GM12878 (cell line): ENCODE measurements at regions not wholly inside any gene's neighbourhood (a gene's known extent, or its start where the extent isn't known, plus 50 kb on each side); places are given as distances from the start of the nearest gene placed in this dataset.

ENCODE experiments used
- ATAC-seq: fragments of 200-7000 bp; cut with Tn5 transposase; 3 replicates; pipeline ENCODE4 v1.9.1; 2020; ENCODE audit warnings: mild to moderate bottlenecking, moderate library complexity
- BruUV-seq: library from RNA; stranded (reverse); fragments of 400-500 nt; replicated peaks from 2 replicates; lab custom pipeline; 2021; lab: Mats Ljungman, UMichigan
- CTCF ChIA-PET: fragments of 300-600 bp; sonication (Branson Sonifier 250); formaldehyde crosslinking; extraction: SDS; loops from one replicate; lab custom pipeline; 2021; ENCODE audit warnings: inconsistent platforms; lab: Yijun Ruan, JAX
- POLR2A ChIA-PET: fragments of 350-600 bp; formaldehyde crosslinking; extraction: SDS; loops from one replicate; lab custom pipeline; 2021; ENCODE audit warnings: inconsistent platforms; lab: Charles Lee
- RAD21 ChIA-PET: fragments of 300-600 bp; sonication (Branson Sonifier 250); formaldehyde crosslinking; loops from one replicate; lab custom pipeline; 2023; ENCODE audit warnings: antibody characterized with exemption; ENCODE audit not compliant: unreplicated experiment; lab: Charles Lee
- SMC1A ChIA-PET: fragments of 300-600 bp; sonication (Branson Sonifier 250); formaldehyde crosslinking; loops from one replicate; lab custom pipeline; 2023; ENCODE audit not compliant: unreplicated experiment, uncharacterized antibody; lab: Charles Lee
- DNase-seq: peaks from one replicate; pipeline ENCODE4 v3.0.0-alpha.2; 2011; ENCODE audit warnings: low read depth, low spot score
- FAIRE-seq: peaks from 3 replicates; lab custom pipeline; 2011; peaks lifted over from hg19 to GRCh38; lab: Jason Lieb, UNC
- H2AFZ ChIP-seq: 2 replicates; pipeline ENCODE4 v1.6.0; 2011; ENCODE audit warnings: low read depth, low read length, control low read depth; ENCODE audit not compliant: control insufficient read depth
- H3K27ac ChIP-seq: 2 replicates; pipeline ENCODE4 v1.5.1; 2011; ENCODE audit warnings: control low read depth; ENCODE audit not compliant: control insufficient read depth, insufficient read depth
- H3K27me3 ChIP-seq, 2 experiments: replicated peaks in 1 of 2; 2 replicates each; pipeline versions ENCODE4 v1.6.0 to v1.6.1; 2011; ENCODE audit warnings: low read length in 1 of 2; ENCODE audit not compliant: control insufficient read depth in 2 of 2, insufficient read depth in 2 of 2
- H3K36me3 ChIP-seq, 2 experiments: 2 replicates each; pipeline ENCODE4 v1.5.1; 2011; ENCODE audit warnings: low read length in 1 of 2; ENCODE audit not compliant: control insufficient read depth in 2 of 2, insufficient read depth in 2 of 2
- H3K4me1 ChIP-seq: 2 replicates; pipeline ENCODE4 v1.6.1; 2011; ENCODE audit warnings: mild to moderate bottlenecking, low read length, moderate library complexity, mixed read lengths; ENCODE audit not compliant: control insufficient read depth, insufficient read depth
- H3K4me2 ChIP-seq: 2 replicates; pipeline ENCODE4 v1.6.0; 2011; ENCODE audit warnings: control low read depth; ENCODE audit not compliant: control insufficient read depth, insufficient read depth
- H3K4me3 ChIP-seq: fragments of 200-600 bp; sonication (generic); 2 replicates; pipeline ENCODE4 v1.5.1; 2016
- H3K79me2 ChIP-seq: 2 replicates; pipeline ENCODE4 v1.6.0; 2011; ENCODE audit warnings: low read length; ENCODE audit not compliant: control insufficient read depth, insufficient read depth
- H3K9ac ChIP-seq: 2 replicates; pipeline ENCODE4 v1.8.0; 2011; ENCODE audit warnings: low read length, control low read depth, mixed read lengths; ENCODE audit not compliant: control insufficient read depth, insufficient read depth
- H3K9me3 ChIP-seq: replicated peaks from 3 replicates; pipeline ENCODE4 v1.5.1; 2011; ENCODE audit warnings: mild to moderate bottlenecking, low read length; ENCODE audit not compliant: control insufficient read depth, insufficient read depth
- H4K20me1 ChIP-seq: 2 replicates; pipeline ENCODE4 v1.6.0; 2011; ENCODE audit not compliant: control insufficient read depth, insufficient read depth
- CBFB ChIP-seq: IDR thresholded peaks from 2 replicates; pipeline ENCODE4 v1.6.1; 2016; ENCODE audit warnings: antibody characterized with exemption, low read depth
- CBX5 ChIP-seq: sonication (generic); IDR thresholded peaks from 2 replicates; pipeline ENCODE4 v1.6.1; 2016; ENCODE audit warnings: low read depth, moderate library complexity, mild to moderate bottlenecking, inconsistent platforms
- CHD1 ChIP-seq: IDR thresholded peaks from 2 replicates; pipeline ENCODE4 v1.6.1; 2012; ENCODE audit warnings: low read depth, low read length, improper control_type of control experiment
- DPF2 ChIP-seq: fragments of 450-650 bp; IDR thresholded peaks from 2 replicates; pipeline ENCODE4 v1.6.1; 2017; ENCODE audit warnings: mild to moderate bottlenecking
- EED ChIP-seq: sonication (generic); IDR thresholded peaks from 2 replicates; pipeline ENCODE4 v1.6.1; 2016; ENCODE audit warnings: antibody characterized with exemption, low read depth
- MTA3 ChIP-seq: IDR thresholded peaks from 2 replicates; pipeline ENCODE4 v1.6.1; 2012; ENCODE audit warnings: low read length, inconsistent platforms, borderline replicate concordance
- NRF1 ChIP-seq: conservative IDR thresholded peaks from 2 replicates; pipeline ENCODE4 v1.6.1; 2011; ENCODE audit warnings: mild to moderate bottlenecking, low read depth, low read length, improper control_type of control experiment
- SIX5 ChIP-seq: IDR thresholded peaks from 2 replicates; pipeline ENCODE4 v1.6.1; 2011; ENCODE audit warnings: mild to moderate bottlenecking, low read depth, low read length, moderate library complexity; ENCODE audit not compliant: severe bottlenecking
- SMAD1 ChIP-seq: fragments of 450-650 bp; IDR thresholded peaks from 2 replicates; pipeline ENCODE4 v1.6.1; 2018; ENCODE audit warnings: mild to moderate bottlenecking, low read depth; ENCODE audit not compliant: partially characterized antibody
- TCF12 ChIP-seq: IDR thresholded peaks from 2 replicates; pipeline ENCODE4 v1.6.1; 2011; ENCODE audit warnings: low read depth, mild to moderate bottlenecking, low read length
- ZBED1 ChIP-seq: IDR thresholded peaks from 2 replicates; pipeline ENCODE4 v1.6.1; 2016; ENCODE audit warnings: borderline replicate concordance
- WGBS: methylation state at CpG from one replicate; pipeline ENCODE4 v1.1.6; 2016; ENCODE audit warnings: low lambda C conversion rate; ENCODE audit not compliant: insufficient replicate concordance, insufficient coverage; ENCODE audit errors: missing lambda C conversion rate; 5-methylcytosine and 5-hydroxymethylcytosine counted together
- in situ Hi-C: fragments of 300-500 bp; cut with MboI; formaldehyde crosslinking; loops from 9 replicates; pipeline ENCODE4 v1.14.3; 2018; ENCODE audit warnings: mixed read lengths
- intact Hi-C: fragments of 100-400 bp; cut with micrococcal nuclease; formaldehyde crosslinking; loops from one replicate; pipeline ENCODE4 v1.14.2; 2022; ENCODE audit not compliant: unreplicated experiment
- TF ChIP-seq, protein P1 (sequence below): fragments of 450-650 bp; IDR thresholded peaks from 2 replicates; pipeline ENCODE4 v1.6.1; 2017; ENCODE audit warnings: borderline replicate concordance
- TF ChIP-seq, protein P2 (sequence below): IDR thresholded peaks from 2 replicates; pipeline ENCODE4 v1.6.1; 2011; ENCODE audit warnings: low read depth, mild to moderate bottlenecking, low read length, moderate library complexity, borderline replicate concordance; ENCODE audit errors: extremely low read depth

DNA sequence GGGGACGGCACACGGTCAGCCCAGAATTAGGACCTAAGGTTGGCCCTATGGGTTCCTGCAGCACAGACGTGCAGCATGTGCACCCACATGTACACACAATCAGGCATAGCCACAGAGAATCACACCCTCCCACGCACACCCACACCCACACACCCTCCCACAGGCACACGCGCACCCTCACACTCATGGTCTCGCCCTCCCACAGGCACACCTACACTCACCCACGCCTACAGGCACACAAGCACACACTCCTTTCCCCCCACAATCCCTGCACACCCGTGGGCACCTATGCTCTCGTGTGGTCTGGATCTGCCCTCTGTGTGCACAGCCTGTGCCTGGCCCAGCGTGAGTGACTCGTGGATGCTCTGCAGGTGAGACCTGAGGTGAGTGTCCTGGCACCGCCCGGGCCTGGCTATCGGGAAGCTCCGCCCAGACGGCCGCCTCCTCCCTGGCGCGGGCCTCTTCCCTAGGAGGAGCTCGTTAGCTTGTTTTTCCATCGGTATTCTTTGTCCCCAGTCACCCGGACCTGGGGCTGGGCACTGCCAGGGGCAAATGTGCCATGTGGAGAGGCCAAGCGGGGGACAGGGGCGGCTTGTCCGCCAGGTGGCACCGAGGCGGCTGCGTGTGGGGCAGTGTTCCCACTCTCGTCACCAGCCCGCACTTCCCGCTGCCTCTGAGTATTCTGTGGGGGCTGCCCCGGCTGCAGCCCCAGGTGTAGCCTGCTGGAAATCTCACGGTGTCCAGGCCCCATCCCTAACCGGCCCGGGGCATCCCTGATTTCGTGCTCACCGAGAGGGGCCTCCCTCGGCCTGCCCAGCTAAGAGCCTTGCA lies 110.2 kb upstream of the FAM20C start:
- Histone ChIP-seq H3K79me2 (no peaks in the 10 kb centered on the region), H3K9me3 (no peaks in the 10 kb centered on the region), H3K4me3 (no peak overlapping the region), H2AFZ (no peak overlapping the region), H4K20me1 (no peaks in the 10 kb centered on the region), H3K4me1 (no peaks in the 10 kb centered on the region), H3K27me3 (no peaks in the 10 kb centered on the region), H3K36me3 (no peaks in the 10 kb centered on the region), H3K27ac (no peak overlapping the region), H3K9ac (no peak overlapping the region), H3K4me2 (no peak overlapping the region)
- ChIA-PET POLR2A (no interaction called here), SMC1A (no interaction called here), CTCF (no interaction called here), RAD21 (no interaction called here)
- in situ Hi-C loops (no loop called here), intact Hi-C loops (no loop called here)
- no peak for ATAC-seq
- WGBS = 47% methylated on average over 39 of the region's 39 CpGs
- TF ChIP-seq MTA3 = no peak
- no peak for TF ChIP-seq NRF1
- BruUV-seq = no TSS peak
- no peak for FAIRE-seq
- no peak for DNase-seq

DNA sequence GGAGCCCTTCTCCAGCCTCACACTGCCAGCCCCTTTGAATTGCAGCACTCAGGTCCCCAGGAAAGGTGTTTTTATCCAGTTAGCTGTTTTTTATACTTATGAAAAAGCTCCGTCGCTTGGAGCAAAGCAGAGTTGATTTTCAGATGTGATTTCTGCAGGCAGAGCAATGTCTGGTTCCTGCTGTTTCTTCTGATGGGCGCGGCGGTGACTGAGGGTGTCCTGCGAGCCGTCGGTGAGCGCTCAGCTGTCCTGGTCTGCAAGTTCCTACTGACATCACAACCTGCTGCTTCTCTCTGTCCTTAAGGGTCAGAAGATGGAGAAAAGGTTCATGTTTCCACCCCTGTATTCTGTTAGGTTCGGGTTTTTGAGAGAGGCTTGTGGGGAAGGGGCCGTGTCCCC lies 109.6 kb upstream of the FAM20C start:
- Histone ChIP-seq H3K27me3 (no peaks in the 10 kb centered on the region), H3K4me2 (no peak overlapping the region), H3K4me1 (no peaks in the 10 kb centered on the region), H3K9me3 (no peaks in the 10 kb centered on the region), H3K9ac (no peak overlapping the region), H4K20me1 (no peaks in the 10 kb centered on the region), H3K27ac (no peak overlapping the region), H2AFZ (no peak overlapping the region), H3K79me2 (no peaks in the 10 kb centered on the region), H3K36me3 (no peaks in the 10 kb centered on the region), H3K4me3 (no peak overlapping the region)
- no TSS peak for BruUV-seq
- intact Hi-C loops (no loop called here), in situ Hi-C loops (no loop called here)
- ChIA-PET CTCF (interaction anchor here (1.2 kb wide), 1 partner anchor 20 kb away, joined by 3 read pairs; no protein-coding TSS in a partner anchor), POLR2A (no interaction called here), SMC1A (no interaction called here), RAD21 (no interaction called here)
- no peak for ATAC-seq
- DNase-seq = no peak
- FAIRE-seq = no peak
- 66% methylated on average over 11 of the region's 11 CpGs for WGBS
- TF ChIP-seq SIX5 = no peak
- no peak for TF ChIP-seq CHD1
- no peak for TF ChIP-seq ZBED1
- TF ChIP-seq SMAD1 = no peak
- TF ChIP-seq, protein P1, sequence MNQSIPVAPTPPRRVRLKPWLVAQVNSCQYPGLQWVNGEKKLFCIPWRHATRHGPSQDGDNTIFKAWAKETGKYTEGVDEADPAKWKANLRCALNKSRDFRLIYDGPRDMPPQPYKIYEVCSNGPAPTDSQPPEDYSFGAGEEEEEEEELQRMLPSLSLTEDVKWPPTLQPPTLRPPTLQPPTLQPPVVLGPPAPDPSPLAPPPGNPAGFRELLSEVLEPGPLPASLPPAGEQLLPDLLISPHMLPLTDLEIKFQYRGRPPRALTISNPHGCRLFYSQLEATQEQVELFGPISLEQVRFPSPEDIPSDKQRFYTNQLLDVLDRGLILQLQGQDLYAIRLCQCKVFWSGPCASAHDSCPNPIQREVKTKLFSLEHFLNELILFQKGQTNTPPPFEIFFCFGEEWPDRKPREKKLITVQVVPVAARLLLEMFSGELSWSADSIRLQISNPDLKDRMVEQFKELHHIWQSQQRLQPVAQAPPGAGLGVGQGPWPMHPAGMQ = no peak
- no peak for TF ChIP-seq TCF12
- TF ChIP-seq DPF2 = no peak
- no peak for TF ChIP-seq EED
- TF ChIP-seq, protein P2, sequence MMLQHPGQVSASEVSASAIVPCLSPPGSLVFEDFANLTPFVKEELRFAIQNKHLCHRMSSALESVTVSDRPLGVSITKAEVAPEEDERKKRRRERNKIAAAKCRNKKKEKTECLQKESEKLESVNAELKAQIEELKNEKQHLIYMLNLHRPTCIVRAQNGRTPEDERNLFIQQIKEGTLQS = no peak
- no peak for TF ChIP-seq CBX5
- TF ChIP-seq CBFB = no peak
